ENCODE measurements at regions not wholly inside any gene's neighbourhood (a gene's known extent, or its start where the extent isn't known, plus 50 kb on each side); places are given as distances from the start of the nearest gene placed in this dataset.

DNA sequence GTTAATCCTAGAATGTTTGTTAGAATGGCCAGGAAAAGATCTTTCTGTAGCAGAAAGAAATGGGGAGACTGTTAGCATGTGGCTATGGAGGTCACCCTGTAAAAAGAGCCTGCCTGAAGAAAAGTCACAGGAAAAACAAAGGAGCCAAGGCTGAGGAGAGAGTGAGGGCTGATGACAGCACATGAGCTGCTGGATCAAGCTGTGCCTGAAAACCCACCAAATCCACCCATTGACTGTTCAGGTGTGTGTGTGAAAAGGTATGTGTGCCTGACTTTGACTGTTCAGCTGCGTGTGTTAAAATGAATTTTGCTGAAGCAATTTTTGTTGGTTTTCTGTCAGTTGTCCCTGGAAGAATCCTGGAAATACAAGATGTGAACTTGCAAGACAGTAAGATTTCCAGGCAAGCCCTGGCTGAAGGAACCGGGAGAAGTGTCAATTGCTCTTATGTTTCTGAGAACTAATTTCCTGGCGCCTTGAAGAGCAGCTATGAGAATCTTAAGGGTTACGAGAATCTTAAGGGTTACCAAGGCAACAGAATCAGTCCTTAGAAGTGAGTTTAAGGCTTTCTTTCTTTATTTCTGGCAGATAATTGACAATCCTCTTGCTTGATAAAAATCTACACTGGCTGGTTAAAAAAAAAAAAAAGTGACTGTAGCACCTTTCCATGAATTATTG, 73.0 kb upstream of the LGALSL start:
- ATAC-seq = no peak
- Histone ChIP-seq H3K36me3 (ENCODE audit: insufficient read depth) (no peaks in the 10 kb centered on the region), H3K4me2 (no peak overlapping the region), H3K4me3 (no peak overlapping the region), H3K4me1 (ENCODE audit: insufficient read depth) (no peaks in the 10 kb centered on the region), H3F3A (replicated peaks; ENCODE audit: low read depth) (no peaks in the 10 kb centered on the region), H3K9me2 (ENCODE audit: insufficient read depth) (no peaks in the 10 kb centered on the region), H2AFZ (no peak overlapping the region), H3K27me3 (ENCODE audit: insufficient read depth) (no peaks in the 10 kb centered on the region), H4K20me1 (replicated peaks; ENCODE audit: insufficient read depth) (no peaks in the 10 kb centered on the region), H3K79me2 (replicated peaks; ENCODE audit: insufficient read depth) (no peaks in the 10 kb centered on the region), H3K27ac (ENCODE audit: low read depth) (no peak overlapping the region)
- H3K4me1 Mint-ChIP-seq = no peaks in the 10 kb centered on the region
- no peak for TF ChIP-seq ZNF114 (CRISPR knock-in tag; IDR thresholded peaks at IDR 0.05)
- no peak for TF ChIP-seq EZH2 (IDR thresholded peaks at IDR 0.05; ENCODE audit: low read depth, unreplicated experiment)
- TF ChIP-seq CREB1 (CRISPR knock-in tag; IDR thresholded peaks at IDR 0.05; ENCODE audit: low read depth) = no peak
- no peak for TF ChIP-seq POLR2AphosphoS5 (IDR thresholded peaks at IDR 0.05; ENCODE audit: low read depth)
- no peak for TF ChIP-seq EZH2phosphoT487 (IDR thresholded peaks at IDR 0.05; ENCODE audit: unreplicated experiment)
- no peak for TF ChIP-seq JUNB (IDR thresholded peaks at IDR 0.05; ENCODE audit: unreplicated experiment)
- TF ChIP-seq NANOG (IDR thresholded peaks at IDR 0.05; ENCODE audit: borderline replicate concordance) = no peak
- TF ChIP-seq STAT1 (IDR thresholded peaks at IDR 0.05; ENCODE audit: unreplicated experiment) = no peak
- TF ChIP-seq, protein P1, sequence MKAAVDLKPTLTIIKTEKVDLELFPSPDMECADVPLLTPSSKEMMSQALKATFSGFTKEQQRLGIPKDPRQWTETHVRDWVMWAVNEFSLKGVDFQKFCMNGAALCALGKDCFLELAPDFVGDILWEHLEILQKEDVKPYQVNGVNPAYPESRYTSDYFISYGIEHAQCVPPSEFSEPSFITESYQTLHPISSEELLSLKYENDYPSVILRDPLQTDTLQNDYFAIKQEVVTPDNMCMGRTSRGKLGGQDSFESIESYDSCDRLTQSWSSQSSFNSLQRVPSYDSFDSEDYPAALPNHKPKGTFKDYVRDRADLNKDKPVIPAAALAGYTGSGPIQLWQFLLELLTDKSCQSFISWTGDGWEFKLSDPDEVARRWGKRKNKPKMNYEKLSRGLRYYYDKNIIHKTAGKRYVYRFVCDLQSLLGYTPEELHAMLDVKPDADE (IDR thresholded peaks at IDR 0.05) = no peak
- TF ChIP-seq ZNF331 (CRISPR knock-in tag; IDR thresholded peaks at IDR 0.05; ENCODE audit: low read depth) = no peak
- TF ChIP-seq, protein P2, sequence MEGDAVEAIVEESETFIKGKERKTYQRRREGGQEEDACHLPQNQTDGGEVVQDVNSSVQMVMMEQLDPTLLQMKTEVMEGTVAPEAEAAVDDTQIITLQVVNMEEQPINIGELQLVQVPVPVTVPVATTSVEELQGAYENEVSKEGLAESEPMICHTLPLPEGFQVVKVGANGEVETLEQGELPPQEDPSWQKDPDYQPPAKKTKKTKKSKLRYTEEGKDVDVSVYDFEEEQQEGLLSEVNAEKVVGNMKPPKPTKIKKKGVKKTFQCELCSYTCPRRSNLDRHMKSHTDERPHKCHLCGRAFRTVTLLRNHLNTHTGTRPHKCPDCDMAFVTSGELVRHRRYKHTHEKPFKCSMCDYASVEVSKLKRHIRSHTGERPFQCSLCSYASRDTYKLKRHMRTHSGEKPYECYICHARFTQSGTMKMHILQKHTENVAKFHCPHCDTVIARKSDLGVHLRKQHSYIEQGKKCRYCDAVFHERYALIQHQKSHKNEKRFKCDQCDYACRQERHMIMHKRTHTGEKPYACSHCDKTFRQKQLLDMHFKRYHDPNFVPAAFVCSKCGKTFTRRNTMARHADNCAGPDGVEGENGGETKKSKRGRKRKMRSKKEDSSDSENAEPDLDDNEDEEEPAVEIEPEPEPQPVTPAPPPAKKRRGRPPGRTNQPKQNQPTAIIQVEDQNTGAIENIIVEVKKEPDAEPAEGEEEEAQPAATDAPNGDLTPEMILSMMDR (conservative IDR thresholded peaks at IDR 0.05; ENCODE audit: low read depth in 2 of 2) = no peak
- TF ChIP-seq, protein P3, sequence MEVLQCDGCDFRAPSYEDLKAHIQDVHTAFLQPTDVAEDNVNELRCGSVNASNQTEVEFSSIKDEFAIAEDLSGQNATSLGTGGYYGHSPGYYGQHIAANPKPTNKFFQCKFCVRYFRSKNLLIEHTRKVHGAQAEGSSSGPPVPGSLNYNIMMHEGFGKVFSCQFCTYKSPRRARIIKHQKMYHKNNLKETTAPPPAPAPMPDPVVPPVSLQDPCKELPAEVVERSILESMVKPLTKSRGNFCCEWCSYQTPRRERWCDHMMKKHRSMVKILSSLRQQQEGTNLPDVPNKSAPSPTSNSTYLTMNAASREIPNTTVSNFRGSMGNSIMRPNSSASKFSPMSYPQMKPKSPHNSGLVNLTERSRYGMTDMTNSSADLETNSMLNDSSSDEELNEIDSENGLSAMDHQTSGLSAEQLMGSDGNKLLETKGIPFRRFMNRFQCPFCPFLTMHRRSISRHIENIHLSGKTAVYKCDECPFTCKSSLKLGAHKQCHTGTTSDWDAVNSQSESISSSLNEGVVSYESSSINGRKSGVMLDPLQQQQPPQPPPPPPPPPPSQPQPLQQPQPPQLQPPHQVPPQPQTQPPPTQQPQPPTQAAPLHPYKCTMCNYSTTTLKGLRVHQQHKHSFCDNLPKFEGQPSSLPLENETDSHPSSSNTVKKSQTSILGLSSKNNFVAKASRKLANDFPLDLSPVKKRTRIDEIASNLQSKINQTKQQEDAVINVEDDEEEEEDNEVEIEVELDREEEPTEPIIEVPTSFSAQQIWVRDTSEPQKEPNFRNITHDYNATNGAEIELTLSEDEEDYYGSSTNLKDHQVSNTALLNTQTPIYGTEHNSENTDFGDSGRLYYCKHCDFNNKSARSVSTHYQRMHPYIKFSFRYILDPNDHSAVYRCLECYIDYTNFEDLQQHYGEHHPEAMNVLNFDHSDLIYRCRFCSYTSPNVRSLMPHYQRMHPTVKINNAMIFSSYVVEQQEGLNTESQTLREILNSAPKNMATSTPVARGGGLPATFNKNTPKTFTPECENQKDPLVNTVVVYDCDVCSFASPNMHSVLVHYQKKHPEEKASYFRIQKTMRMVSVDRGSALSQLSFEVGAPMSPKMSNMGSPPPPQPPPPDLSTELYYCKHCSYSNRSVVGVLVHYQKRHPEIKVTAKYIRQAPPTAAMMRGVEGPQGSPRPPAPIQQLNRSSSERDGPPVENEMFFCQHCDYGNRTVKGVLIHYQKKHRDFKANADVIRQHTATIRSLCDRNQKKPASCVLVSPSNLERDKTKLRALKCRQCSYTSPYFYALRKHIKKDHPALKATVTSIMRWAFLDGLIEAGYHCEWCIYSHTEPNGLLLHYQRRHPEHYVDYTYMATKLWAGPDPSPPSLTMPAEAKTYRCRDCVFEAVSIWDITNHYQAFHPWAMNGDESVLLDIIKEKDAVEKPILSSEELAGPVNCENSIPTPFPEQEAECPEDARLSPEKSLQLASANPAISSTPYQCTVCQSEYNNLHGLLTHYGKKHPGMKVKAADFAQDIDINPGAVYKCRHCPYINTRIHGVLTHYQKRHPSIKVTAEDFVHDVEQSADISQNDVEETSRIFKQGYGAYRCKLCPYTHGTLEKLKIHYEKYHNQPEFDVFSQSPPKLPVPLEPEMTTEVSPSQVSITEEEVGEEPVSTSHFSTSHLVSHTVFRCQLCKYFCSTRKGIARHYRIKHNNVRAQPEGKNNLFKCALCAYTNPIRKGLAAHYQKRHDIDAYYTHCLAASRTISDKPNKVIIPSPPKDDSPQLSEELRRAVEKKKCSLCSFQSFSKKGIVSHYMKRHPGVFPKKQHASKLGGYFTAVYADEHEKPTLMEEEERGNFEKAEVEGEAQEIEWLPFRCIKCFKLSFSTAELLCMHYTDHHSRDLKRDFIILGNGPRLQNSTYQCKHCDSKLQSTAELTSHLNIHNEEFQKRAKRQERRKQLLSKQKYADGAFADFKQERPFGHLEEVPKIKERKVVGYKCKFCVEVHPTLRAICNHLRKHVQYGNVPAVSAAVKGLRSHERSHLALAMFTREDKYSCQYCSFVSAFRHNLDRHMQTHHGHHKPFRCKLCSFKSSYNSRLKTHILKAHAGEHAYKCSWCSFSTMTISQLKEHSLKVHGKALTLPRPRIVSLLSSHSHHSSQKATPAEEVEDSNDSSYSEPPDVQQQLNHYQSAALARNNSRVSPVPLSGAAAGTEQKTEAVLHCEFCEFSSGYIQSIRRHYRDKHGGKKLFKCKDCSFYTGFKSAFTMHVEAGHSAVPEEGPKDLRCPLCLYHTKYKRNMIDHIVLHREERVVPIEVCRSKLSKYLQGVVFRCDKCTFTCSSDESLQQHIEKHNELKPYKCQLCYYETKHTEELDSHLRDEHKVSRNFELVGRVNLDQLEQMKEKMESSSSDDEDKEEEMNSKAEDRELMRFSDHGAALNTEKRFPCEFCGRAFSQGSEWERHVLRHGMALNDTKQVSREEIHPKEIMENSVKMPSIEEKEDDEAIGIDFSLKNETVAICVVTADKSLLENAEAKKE (CRISPR knock-in tag; IDR thresholded peaks at IDR 0.05) = no peak
- TF ChIP-seq, protein P4, sequence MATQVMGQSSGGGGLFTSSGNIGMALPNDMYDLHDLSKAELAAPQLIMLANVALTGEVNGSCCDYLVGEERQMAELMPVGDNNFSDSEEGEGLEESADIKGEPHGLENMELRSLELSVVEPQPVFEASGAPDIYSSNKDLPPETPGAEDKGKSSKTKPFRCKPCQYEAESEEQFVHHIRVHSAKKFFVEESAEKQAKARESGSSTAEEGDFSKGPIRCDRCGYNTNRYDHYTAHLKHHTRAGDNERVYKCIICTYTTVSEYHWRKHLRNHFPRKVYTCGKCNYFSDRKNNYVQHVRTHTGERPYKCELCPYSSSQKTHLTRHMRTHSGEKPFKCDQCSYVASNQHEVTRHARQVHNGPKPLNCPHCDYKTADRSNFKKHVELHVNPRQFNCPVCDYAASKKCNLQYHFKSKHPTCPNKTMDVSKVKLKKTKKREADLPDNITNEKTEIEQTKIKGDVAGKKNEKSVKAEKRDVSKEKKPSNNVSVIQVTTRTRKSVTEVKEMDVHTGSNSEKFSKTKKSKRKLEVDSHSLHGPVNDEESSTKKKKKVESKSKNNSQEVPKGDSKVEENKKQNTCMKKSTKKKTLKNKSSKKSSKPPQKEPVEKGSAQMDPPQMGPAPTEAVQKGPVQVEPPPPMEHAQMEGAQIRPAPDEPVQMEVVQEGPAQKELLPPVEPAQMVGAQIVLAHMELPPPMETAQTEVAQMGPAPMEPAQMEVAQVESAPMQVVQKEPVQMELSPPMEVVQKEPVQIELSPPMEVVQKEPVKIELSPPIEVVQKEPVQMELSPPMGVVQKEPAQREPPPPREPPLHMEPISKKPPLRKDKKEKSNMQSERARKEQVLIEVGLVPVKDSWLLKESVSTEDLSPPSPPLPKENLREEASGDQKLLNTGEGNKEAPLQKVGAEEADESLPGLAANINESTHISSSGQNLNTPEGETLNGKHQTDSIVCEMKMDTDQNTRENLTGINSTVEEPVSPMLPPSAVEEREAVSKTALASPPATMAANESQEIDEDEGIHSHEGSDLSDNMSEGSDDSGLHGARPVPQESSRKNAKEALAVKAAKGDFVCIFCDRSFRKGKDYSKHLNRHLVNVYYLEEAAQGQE (IDR thresholded peaks at IDR 0.05; ENCODE audit: unreplicated experiment) = no peak
- no peaks in the 10 kb centered on the region for H3K27me3 Mint-ChIP-seq (ENCODE audit: insufficient read depth, low read depth, poor library complexity)
- H3K27ac Mint-ChIP-seq = no peak overlapping the region
- no peak overlapping the region for H3K4me3 Mint-ChIP-seq
- DNase-seq (ENCODE audit: low spot score) = no peak
- H3K36me3 Mint-ChIP-seq (ENCODE audit: low read depth) = no peaks in the 10 kb centered on the region
- H3K9me3 Mint-ChIP-seq = no peaks in the 10 kb centered on the region

Data from GM23338 (cell line).